Stimulated activated naive CD8-positive, alpha-beta T cell treated with anti-CD3 and anti-CD28 coated beads, Interleukin-15, Interleukin-2, amounts not matched to agents 100 U/mL and 50 U/mL, for 24 hours (primary cell): ENCODE measurements at regions not wholly inside any gene's neighbourhood (a gene's known extent, or its start where the extent isn't known, plus 50 kb on each side); places are given as distances from the start of the nearest gene placed in this dataset.

Source experiments
- ATAC-seq: fragments of 150-1000 bp; cut with Tn5 transposase; one replicate; pipeline ENCODE4 v1.10.0; 2021
- DNase-seq: peaks from one replicate; pipeline ENCODE4 v3.0.0; 2021

DNA sequence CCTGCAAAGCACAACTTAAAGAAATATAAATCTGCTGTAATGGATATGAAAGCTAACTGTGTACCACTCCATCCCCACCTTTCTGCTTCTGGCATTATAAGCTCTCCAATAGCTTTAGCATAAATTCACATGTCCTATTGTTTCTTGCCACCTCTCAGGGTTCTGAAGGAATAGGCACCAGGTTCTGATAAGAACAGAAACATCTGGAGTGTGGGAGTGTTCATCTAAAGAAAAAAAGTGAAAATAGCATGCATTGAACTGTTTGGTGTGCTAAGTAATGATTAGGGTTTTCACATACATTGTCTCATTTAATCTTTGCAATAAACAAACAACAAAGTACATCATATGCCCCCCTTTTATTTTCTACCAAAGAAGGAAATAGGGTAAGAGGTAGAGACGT lies 72.3 kb downstream of the FAM76B start:
- ATAC-seq: no peak
- no peak for DNase-seq

DNA sequence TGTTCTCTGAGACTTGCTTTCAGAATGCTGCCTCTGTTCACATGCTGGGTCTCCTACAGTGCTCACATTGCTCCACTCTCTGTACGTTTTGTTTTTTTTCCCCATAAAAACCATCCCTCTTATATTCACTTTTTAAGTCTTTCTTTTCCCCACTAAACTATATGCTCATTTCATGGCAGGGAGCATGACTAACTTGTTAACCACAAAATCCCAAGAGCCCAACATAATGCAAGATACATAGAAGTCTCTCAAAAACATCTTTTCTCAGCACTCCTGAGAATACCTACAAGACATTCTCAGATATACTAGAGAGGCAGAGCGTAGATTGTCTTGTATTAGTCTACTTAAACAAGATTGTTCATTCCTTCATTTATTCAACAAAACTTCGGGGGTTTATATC lies 73.3 kb downstream of the FAM76B start:
- ATAC-seq (no peak), DNase-seq (no peak)

DNA sequence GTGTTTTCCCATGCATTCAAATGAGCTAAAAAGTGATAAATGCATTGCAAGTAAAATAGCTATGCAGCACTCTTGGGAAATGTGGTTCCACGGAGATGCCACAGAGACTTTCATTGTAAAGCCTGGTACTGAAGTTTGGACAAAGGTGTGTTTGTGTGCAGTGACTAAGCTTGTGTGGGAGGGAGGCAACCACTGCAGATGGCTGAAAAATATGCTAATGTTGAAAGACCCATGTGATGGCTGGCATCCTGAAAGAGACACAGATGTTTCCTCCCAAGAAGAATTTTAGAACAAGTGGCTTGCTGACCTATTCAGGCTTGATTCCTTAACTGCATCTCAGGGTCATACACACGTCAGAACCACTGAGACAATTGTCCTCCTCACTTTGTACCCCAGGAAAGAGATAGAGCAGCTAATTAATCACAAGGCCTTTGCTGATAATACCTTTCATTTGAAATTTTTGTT lies 73.8 kb downstream of the FAM76B start:
- DNase-seq (peak; percentile 55), ATAC-seq (peak; percentile 84)

DNA sequence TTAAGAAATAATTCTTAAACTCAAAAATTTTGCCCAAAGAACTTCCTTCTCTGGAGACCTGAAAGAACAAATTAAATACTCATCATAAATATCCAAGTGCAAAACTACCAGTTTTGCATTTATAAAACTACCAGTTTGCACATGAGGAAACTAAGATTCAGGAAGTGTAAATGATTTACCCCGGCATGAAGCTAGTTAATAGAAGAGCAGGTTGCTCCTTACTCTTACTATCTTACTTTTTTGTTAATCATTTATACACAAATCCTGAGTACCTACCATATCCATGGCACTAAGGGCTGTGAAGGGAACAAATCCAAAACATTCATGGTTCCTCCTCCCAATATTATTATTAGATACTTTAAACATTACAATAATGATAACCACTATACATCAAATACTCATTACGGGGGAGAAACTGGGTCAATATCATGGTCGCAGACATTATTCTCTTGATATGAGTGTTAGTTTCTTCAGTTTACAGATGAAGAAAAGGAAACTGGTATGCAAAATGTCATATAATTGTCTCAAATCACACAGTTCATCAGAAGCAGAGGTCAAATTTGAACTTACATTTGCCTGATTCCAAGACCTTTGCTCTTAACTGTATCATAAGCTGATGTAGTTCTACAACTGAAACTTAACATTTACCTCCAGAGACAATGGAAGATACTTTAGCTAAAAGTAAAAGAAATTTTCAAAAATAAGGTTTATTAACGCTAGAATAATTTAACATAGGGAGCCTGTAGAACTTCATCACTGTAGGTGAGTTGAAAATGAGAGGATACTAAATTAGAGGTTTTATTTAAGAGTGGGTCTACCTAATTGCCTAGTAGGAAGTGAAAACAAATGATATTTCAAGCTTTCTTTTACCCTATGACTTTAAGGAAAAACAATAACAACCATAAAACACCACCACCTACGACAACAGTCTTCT lies 74.5 kb downstream of the FAM76B start:
- ATAC-seq (no peak), DNase-seq (no peak)

DNA sequence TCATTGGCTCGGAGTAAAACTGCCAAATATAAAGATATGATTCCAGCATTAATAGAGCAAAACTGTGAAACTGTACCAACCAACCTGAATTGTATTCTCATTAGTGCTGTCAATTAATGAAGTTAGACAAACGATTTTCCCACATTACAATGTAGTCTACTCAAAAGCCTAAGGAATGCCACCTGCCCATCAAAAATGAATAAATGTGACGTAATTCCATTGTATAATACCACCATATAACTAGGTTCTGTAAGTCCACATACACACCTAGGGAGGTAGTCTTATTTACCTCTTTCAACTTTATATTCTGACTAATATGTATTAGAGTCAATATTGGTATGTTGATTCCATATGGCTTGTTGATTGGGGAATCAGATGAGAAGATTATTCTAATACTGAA lies 76.2 kb downstream of the FAM76B start:
- ATAC-seq: no peak
- DNase-seq: no peak

DNA sequence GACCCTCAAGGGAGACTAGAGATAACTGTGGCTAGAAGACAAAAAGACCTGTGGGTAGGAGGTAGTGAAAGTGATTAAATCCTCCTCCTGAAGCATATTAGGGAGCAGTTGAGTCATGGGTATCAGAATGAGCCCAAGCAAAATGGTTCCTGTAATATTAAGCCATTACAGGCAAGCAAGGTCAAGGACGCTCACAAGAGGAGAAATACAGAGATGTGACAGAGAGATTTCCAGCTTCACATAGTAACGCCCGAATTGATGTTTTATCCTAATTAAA lies 77.7 kb downstream of the FAM76B start:
- DNase-seq (no peak), ATAC-seq (peak; percentile 72)

DNA sequence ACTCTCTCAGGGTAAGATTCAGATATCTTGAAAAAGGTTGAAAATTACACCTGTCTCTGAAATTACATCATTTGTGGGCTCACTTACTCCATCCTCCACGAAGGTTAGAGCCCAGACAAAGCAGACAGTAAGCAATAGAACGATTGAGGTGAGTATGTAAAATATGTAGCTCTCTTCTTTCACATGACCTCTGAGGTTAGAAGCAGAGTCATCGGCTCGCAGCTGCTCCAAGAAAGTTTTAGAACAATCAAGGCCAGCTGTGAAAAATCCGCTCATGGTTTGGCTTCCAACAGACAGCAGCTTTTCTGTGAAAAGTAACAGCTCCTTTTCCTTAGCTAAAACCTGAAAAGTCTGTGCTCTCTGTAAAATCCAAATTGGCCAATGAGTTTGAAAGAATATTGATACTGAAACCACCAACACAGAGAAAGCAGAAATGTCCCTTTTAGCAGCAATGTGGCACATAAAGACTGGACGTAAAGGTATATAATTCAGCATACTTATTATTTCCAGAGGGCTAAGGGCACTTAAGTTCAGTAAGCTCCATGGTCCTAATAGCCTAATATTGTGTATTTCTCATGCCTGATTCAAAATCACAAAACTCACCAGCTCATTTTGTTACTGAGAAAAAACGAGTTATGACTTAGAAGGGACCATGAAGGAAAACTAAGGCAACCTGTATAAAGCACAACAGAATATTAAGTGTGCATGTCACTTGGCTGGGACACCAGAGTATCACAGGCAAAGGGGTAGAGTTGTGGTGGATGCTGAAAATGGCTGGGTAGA lies 78.2 kb downstream of the FAM76B start:
- DNase-seq (peak; percentile 12), ATAC-seq (peak; percentile 34)

DNA sequence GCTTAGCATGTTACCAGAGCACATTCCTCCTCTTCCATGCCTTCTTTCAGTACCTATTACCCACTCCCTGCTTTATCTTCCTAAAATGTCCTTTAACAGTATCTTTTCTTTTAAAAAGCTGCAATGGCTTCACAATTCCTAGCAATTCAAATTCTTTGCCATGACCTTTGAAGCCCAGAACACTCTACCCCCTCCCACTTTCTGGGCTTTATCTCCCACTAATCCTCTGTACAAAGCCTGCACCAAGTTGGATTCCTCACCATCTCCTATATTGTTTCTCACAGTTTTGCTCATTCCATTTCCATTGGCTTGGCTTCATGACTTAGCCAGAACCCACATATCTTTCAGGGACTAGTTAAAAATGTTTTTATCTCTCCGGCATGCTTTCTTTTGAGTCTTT lies 80.9 kb downstream of the FAM76B start:
- DNase-seq: no peak
- ATAC-seq: no peak

DNA sequence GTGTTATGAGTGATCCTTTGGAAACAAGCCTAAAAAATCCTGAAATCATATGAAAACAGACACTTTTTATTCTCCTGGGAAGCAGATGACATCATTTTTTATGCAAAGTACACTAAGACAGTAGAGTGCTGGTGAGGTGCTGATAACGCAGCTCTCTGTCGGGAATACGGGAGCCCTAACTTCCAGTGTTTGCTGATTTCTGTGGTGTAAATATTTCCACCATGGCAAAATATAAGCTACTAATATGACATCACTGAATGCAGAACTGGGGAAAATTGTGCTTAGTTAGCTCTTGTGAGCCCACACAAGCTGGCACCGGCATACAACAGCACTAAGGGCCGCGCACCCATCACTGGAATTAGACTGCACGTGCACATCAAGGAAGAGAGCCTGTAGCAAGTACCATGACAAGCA lies 82.6 kb downstream of the FAM76B start:
- ATAC-seq: no peak
- no peak for DNase-seq

DNA sequence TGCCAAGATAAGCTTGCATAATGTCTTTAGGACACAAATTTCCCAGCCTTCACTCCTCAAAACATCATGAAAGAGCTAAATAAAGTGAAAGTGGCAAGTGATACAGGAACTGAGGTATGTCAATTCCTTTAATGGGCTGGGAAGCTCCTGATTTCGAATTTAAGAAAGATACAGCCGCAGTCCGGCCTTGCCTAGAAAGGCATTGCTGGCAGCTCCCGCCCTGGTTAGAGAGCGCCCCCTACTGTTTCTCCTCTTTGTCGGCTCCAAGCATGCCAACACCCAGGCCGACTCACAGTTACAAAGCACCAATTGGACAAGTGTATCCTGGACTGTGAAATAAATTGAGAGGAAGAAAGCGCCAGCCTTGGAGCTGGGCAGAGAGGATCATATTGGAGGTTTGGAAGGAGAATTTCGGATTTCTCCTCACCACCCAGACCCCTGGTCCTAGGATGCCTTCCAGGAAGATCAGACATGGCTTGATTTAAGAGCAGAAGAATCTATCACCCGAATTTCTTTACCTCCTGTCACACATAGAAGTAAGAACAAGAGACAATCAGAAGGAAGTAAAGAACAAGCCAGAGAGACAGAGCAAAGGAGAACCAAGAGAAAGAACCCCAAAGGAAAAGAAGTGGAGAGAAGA lies 84.0 kb downstream of the FAM76B start:
- DNase-seq (peak; percentile 87), ATAC-seq (peak; percentile 81)

DNA sequence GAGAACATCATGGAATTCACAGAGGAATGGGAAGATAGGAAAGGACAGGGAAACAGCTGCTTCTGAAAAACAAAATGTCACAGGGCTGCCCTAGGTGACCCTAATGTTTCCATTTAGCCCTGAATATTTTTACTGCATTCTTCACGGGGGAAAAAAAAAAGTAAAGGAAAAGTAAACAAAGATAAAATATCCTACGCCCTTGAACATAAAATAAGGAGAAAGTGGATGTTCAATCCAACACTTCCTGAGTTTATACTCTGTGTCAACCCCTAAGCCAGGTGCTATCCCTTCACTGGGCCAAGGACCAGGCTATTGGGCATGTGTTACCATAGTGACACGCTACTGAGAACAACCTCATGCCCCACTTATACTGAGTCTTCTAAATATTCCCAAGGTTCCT lies 84.7 kb downstream of the FAM76B start:
- no peak for ATAC-seq

DNA sequence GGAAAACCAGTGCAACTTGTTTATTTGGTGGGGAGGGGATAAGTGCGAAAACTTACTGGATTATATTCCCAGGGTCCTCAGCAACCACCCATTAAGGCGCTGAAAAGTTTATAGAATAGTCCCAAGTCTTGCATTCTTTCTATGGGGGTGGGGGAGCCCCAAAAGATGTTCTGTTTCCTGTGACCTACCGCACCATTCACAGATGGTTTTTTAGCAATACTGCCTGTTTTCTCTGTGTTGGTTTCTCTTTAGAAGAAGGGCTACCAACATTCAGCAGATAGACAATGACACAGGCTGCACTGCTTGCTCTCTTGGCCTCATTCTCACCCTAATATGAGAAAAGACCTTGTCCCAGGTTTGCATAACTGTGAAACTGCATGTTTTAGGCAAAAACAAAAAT lies 86.5 kb downstream of the FAM76B start:
- peak; percentile 24 for ATAC-seq
- DNase-seq: peak; percentile 39

More for the DNA sequence above, 84.7 kb downstream of the FAM76B start:
- DNase-seq: no peak

DNA sequence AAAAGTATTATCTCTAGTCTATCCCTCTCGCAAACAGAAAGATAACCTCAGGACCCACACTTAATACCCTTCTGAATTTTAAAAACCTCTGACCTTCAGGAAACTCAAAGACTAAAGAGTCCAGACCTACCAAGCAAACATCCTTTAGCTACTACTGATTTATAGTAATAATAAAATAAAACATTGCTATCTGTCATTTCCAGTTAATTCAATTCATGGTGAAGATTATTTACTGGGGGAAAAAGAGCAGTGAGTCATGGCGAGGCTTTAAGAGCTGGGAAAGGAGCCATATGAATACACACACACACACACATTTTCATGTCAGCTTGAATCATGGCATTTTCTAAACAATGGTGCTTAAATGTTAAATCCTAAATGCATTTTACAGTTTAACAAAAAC lies 87.1 kb downstream of the FAM76B start:
- ATAC-seq (no peak), DNase-seq (no peak)

DNA sequence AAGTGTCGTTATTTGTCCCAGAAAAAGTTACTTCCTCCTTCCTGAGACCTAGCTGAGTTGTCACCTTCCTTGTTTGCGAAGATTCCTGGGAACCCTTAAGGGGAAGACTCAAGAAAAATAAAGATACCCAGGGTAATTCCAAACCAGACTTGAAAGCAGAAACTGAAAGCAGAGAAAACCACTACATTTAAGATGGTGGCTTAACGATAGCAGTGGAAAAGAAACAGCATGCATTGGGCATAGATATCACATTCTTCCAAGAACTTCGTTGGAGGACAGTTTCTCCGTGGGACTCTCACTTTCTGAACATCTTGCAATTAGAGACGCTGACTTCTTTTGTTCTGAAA lies 89.1 kb downstream of the FAM76B start:
- DNase-seq (no peak), ATAC-seq (no peak)

DNA sequence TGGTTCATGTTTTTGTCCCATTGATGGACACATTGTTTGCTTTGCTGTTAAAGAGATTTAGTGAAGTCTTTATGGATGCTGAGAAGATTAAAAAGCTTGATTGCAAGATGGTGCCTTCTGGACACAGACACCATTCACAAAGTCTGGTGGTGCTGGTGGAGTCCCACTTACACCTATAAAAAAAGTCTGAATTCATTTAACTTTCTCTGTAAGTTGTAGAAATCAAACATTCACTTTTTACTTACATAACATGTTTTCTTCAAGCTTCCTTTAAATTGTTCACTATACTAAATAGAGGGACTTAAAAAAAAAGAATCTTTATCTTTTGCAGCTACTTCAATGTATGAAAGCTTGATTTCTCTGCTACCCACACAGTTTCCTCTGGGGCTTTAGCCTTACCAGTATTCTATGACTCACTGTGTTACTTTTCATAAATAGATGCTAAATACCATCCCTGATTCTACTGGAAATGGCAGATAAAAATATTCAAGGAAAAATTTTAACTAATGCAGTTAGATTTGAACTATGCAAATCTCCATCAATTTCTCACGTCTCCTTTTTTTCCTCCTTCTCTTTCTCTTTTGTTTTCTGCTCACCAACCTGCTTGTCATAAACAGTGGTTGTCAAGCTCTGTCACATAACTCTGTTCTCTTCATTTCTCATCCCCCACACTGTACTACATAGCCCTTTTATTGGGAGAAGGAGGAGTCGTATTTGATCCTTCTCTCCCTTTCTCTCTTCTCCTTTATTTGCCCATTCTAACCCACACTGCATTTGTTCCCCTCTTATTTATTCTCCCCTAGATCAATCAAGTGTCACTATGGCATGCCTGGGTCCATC lies 89.7 kb downstream of the FAM76B start:
- ATAC-seq (peak; percentile 56), DNase-seq (no peak)

DNA sequence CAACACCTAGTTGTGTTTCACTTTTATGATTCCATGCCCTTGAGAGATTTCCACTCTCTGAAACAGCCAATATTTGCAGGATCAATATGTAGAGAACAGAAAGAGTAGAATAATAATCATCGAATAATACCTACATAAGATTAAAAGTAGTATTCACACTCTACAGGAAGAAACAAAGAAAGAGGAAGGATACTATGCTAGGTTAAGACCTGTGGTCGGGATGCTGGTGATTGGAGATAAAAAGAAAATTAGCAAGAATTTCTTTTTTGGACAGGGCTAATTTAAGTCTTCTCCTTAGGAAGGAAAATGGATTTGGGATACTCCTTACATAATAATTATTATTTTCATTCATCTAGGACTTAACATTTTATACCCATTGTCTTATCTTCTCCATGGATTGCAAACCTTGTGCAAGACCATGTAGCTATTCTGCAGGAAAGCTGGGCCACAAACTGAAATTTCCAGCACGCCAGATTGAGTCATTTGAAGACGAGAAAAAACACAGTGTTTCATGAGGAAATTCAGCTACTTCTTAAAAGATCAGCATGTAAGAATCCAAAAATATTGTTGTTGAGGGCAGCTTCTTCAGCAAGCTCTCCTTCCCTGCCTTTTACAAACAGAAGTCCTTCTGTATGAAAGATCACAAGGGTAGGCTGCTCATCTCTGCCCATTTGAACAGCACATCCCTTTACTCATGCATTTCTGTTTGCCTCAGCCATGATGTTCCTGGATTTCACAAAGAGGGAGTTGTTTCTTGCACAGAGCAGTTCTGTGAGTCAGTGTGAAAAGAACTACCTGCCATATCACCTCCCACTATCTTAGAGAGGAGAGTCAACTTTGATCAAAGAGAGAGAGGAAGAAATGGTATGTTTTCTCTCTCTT lies 90.7 kb downstream of the FAM76B start:
- ATAC-seq: peak; percentile 62
- DNase-seq: no peak

DNA sequence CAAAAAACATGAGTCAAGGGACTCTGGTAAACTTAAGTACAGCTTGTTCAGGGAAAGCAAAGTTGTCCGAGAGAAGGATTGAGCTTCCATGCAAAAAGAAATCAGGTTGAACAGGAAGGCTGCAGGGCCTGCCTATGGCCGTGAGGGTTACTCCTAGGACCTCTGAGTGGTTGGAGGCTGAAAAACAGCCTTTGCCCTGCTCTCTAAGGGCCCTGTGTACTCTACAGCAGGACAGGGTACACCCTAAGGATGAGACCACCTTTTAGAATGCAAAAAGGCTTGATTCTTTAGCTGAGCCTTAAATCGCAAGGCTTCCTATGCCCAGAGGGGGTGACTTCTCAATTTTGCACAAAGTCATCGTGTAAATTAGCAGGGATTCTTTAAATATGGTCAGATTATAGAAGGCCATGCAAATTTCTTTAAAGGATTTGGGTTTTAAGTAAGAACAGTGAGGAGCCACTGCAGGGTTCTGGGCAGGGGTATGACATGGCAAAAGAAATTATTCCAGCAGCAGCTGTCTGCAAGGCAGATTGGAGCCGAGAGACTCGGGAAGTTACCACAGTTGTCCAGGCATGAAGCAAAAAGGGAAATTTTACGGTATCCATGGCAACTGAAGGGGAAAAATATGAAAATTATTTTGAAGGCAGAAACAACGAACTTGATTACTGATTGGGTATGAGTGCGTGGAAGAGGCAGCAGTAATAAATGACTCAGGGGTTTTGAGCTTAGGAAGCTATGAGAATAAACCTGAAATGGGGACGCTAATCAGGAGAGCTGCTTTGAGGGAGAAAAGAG lies 91.8 kb downstream of the FAM76B start:
- ATAC-seq: no peak
- DNase-seq: no peak

DNA sequence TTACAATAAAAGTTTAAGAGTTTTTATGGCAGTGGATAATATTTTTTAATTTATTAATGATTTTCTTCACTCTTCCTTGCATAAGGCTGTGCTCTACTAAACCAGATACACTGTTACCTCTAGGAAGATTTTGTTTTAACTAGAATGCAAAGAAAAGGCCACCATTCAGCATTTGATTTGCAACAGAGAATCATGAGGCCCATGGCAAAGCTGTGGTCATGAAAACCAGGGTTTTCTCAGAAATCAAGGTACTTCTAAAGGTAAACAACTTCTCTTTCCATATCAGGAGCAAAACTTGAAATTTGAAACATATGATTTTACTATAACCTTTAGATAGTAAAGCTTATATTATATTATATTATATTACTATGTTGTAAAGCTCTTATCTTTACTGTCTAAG lies 94.4 kb downstream of the FAM76B start:
- DNase-seq: no peak
- no peak for ATAC-seq

DNA sequence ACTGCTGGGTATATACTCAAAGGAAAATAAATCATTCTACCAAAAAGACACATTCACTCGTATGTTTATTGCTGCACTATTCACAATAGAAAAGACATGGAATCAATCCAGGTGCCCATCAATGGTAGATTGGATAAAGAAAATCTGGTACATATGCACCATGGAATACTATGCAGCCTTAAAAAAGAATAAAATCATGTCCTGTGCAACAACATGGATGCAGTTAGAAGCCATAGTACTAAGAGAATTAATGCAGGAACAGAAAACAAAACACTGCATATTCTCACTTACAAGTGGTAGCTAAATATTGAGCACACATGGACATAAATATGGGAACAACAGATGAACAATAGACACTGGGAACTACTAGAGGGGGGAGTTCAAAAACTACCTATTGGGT lies 96.3 kb downstream of the FAM76B start:
- DNase-seq (no peak), ATAC-seq (no peak)

DNA sequence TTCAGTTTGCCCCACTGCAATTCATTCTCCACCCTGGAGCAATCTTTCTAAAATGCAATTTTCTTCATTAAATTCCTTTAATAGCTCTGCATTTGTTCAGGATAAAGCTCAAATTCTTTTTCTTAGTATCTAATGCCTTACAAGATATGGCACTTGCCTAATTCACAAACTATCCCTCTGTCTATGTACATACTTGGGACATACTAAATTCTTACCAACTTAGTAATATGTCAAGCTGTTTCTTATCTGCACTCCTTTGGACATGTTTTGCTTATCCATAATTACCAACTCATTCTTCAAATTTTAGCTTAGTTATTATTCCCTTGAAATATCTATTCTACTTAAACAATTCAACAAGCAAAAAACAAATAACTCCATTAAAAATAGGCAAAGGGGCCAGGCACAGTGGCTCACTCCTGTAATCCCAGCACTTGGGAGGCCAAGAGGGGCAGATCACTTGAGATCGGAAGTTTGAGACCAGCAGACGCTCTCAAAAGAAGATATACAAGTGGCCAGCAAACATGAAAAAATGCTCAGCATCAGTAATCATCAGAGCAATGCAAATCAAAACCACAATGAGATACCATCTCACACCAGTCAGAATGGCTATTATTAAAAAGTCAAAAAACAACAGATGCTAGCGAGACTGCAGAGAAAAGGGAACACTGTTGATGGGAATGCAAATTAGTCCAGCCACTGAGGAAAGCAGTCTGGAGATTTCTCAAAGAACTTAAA lies 96.9 kb downstream of the FAM76B start:
- ATAC-seq (no peak), DNase-seq (no peak)
